Fibroblast of lung (primary cell): ENCODE measurements at regions not wholly inside any gene's neighbourhood (a gene's known extent, or its start where the extent isn't known, plus 50 kb on each side); places are given as distances from the start of the nearest gene placed in this dataset.

Experiments used
- DNase-seq, 2 donors: peaks; one replicate each; pipeline versions ENCODE4 v3.0.0 to v3.0.0-alpha.2; 2010; ENCODE audit warnings: low read depth in 2 of 2
- H2AFZ ChIP-seq: 2 replicates; pipeline ENCODE4 v1.5.1; 2012; ENCODE audit warnings: low read length, control low read depth, inconsistent platforms
- H3K27ac ChIP-seq: 2 replicates; pipeline ENCODE4 v1.5.1; 2011; ENCODE audit warnings: low read length, control low read depth; ENCODE audit not compliant: insufficient read depth
- H3K27me3 ChIP-seq: 2 replicates; pipeline ENCODE4 v1.5.1; 2011; ENCODE audit warnings: mild to moderate bottlenecking, low read length; ENCODE audit not compliant: control insufficient read depth, insufficient read depth
- H3K36me3 ChIP-seq: 2 replicates; pipeline ENCODE4 v1.5.1; 2011; ENCODE audit warnings: low read length; ENCODE audit not compliant: control insufficient read depth, insufficient read depth
- H3K4me1 ChIP-seq: 2 replicates; pipeline ENCODE4 v1.5.1; 2011; ENCODE audit warnings: low read length; ENCODE audit not compliant: control insufficient read depth, insufficient read depth; ENCODE audit errors: extremely low read depth
- H3K4me2 ChIP-seq: 2 replicates; pipeline ENCODE4 v1.5.1; 2011; ENCODE audit warnings: low read length, control low read depth; ENCODE audit not compliant: insufficient read depth; ENCODE audit errors: extremely low read depth
- H3K4me3 ChIP-seq, 4 experiments: fragments of 200-600 bp in 1 of 4; sonication (generic) in 1 of 4; replicated peaks in 1 of 4; 2 replicates each; pipeline ENCODE4 v1.5.1; 2011 to 2016; ENCODE audit warnings: low read length in 4 of 4, low read depth in 3 of 4, mild to moderate bottlenecking in 3 of 4, control low read depth in 2 of 4, inconsistent platforms in 1 of 4, mixed read lengths in 1 of 4; ENCODE audit not compliant: insufficient read depth in 1 of 4; ENCODE audit errors: control extremely low read depth in 1 of 4
- H3K79me2 ChIP-seq: 2 replicates; pipeline ENCODE4 v1.5.1; 2012; ENCODE audit warnings: mild to moderate bottlenecking, low read length, inconsistent platforms; ENCODE audit not compliant: control insufficient read depth, insufficient read depth
- H3K9ac ChIP-seq: 2 replicates; pipeline ENCODE4 v1.5.1; 2011; ENCODE audit warnings: mild to moderate bottlenecking, low read length, control low read depth; ENCODE audit not compliant: insufficient read depth
- H3K9me3 ChIP-seq: 2 replicates; pipeline ENCODE4 v1.5.1; 2012; ENCODE audit warnings: low read depth, low read length; ENCODE audit not compliant: control insufficient read depth, insufficient read depth
- H4K20me1 ChIP-seq: 2 replicates; pipeline ENCODE4 v1.5.1; 2011; ENCODE audit warnings: low read length; ENCODE audit not compliant: control insufficient read depth, insufficient read depth; ENCODE audit errors: extremely low read depth
- CTCF ChIP-seq, 2 donors: IDR thresholded peaks in 1 of 2; conservative IDR thresholded peaks in 1 of 2; 1 replicate in 1 of 2; 2 replicates in 1 of 2; pipeline ENCODE4 v1.5.1; 2011 to 2012; ENCODE audit warnings: low read length in 2 of 2, control low read depth in 1 of 2, inconsistent platforms in 1 of 2, low read depth in 1 of 2, mild to moderate bottlenecking in 1 of 2
- EZH2 ChIP-seq: IDR thresholded peaks from 2 replicates; pipeline ENCODE4 v1.5.1; 2012; ENCODE audit warnings: low read length, control low read depth, mild to moderate bottlenecking; ENCODE audit errors: missing control alignments

- Histone ChIP-seq H3K79me2 (no peaks in the 10 kb centered on the region), H2AFZ (no peak overlapping the region), H3K4me3 (no peak overlapping the region), H3K27ac (no peak overlapping the region), H3K9ac (no peak overlapping the region), H3K4me1 (no peaks in the 10 kb centered on the region), H3K9me3 (no peaks in the 10 kb centered on the region), H3K4me2 (no peak overlapping the region), H4K20me1 (no peaks in the 10 kb centered on the region), H3K36me3 (no peaks in the 10 kb centered on the region), H3K27me3 (no peaks in the 10 kb centered on the region)
- peak in 1 of 2 donors; percentile 48 for DNase-seq
- TF ChIP-seq CTCF (conservative IDR thresholded peaks at IDR 0.05 in 1 of 2, IDR thresholded peaks at IDR 0.05 in 1 of 2; ENCODE audit: low read depth in 1 of 2, low read length in 2 of 2), result no peak
- no peak for TF ChIP-seq EZH2
These were observed 946.9 kb downstream of the EPHA3 start for GRCh38 chr3:90054311-90054710.

GRCh38 chr3:90055666-90056065 is 948.2 kb downstream of the EPHA3 start:
- TF ChIP-seq CTCF (conservative IDR thresholded peaks at IDR 0.05 in 1 of 2, IDR thresholded peaks at IDR 0.05 in 1 of 2; ENCODE audit: low read depth in 1 of 2, low read length in 2 of 2), result no peak
- no peak for TF ChIP-seq EZH2
- H3K36me3 ChIP-seq, result no peaks in the 10 kb centered on the region
- no peaks in the 10 kb centered on the region for H3K4me1 ChIP-seq
- H3K27ac ChIP-seq, result no peak overlapping the region
- no peaks in the 10 kb centered on the region for H3K79me2 ChIP-seq
- DNase-seq, result peak; percentile 11 to 77
- H4K20me1 ChIP-seq, result no peaks in the 10 kb centered on the region
- H2AFZ ChIP-seq, result no peak overlapping the region
- H3K27me3 ChIP-seq, result no peaks in the 10 kb centered on the region
- H3K4me2 ChIP-seq, result no peak overlapping the region
- no peak overlapping the region for H3K9ac ChIP-seq
- no peak overlapping the region for H3K4me3 ChIP-seq
- no peaks in the 10 kb centered on the region for H3K9me3 ChIP-seq

- no peaks in the 10 kb centered on the region for H3K36me3 ChIP-seq
- no peak overlapping the region for H3K9ac ChIP-seq
- H3K4me3 ChIP-seq, result no peak overlapping the region
- no peak for DNase-seq
- H3K27ac ChIP-seq, result no peak overlapping the region
- TF ChIP-seq EZH2, result no peak
- TF ChIP-seq CTCF (conservative IDR thresholded peaks at IDR 0.05 in 1 of 2, IDR thresholded peaks at IDR 0.05 in 1 of 2; ENCODE audit: low read depth in 1 of 2, low read length in 2 of 2), result no peak
- no peaks in the 10 kb centered on the region for H3K9me3 ChIP-seq
- no peaks in the 10 kb centered on the region for H3K4me1 ChIP-seq
- H3K79me2 ChIP-seq, result no peaks in the 10 kb centered on the region
- no peaks in the 10 kb centered on the region for H4K20me1 ChIP-seq
- no peak overlapping the region for H3K4me2 ChIP-seq
- H2AFZ ChIP-seq, result no peak overlapping the region
- H3K27me3 ChIP-seq, result no peaks in the 10 kb centered on the region
These were observed 949.0 kb downstream of the EPHA3 start for GRCh38 chr3:90056281-90057032.
